HCT116 (cell line): ENCODE measurements at regions not wholly inside any gene's neighbourhood (a gene's known extent, or its start where the extent isn't known, plus 50 kb on each side); places are given as distances from the start of the nearest gene placed in this dataset.

ENCODE experiments used
- ATAC-seq: fragments of 200-7000 bp; cut with Tn5 transposase; 2 replicates; pipeline ENCODE4 v1.9.1; 2020; ENCODE audit warnings: mild to moderate bottlenecking, moderate library complexity
- BruUV-seq: library from RNA; stranded (reverse); fragments of 400-500 nt; replicated peaks from 2 replicates; lab custom pipeline; 2021; lab: Mats Ljungman, UMichigan
- CTCF ChIA-PET: fragments of 300-600 bp; sonication (Branson Sonifier 250); formaldehyde crosslinking; loops from one replicate; lab custom pipeline; 2021; ENCODE audit warnings: antibody characterized with exemption; lab: Charles Lee
- POLR2A ChIA-PET: fragments of 300-600, 350-600 bp; sonication (Branson Sonifier 250); formaldehyde crosslinking; loops from one replicate; lab custom pipeline; 2021; ENCODE audit warnings: antibody characterized with exemption; lab: Charles Lee
- RAD21 ChIA-PET, 2 experiments: fragments of 300-600 bp; sonication (Branson Sonifier 250); formaldehyde crosslinking; loops; one replicate each; lab custom pipeline; 2023; ENCODE audit warnings: low total read pairs in 2 of 2; ENCODE audit not compliant: uncharacterized antibody in 2 of 2, unreplicated experiment in 2 of 2, low non-redundant PET in 1 of 2; lab: Charles Lee
- DNase-seq: peaks from one replicate; pipeline ENCODE4 v3.0.0-alpha.2; 2010; ENCODE audit warnings: low read depth, low spot score
- H2AFZ ChIP-seq: fragments of 200-600 bp; shearing (Covaris generic), sonication (generic); 2 replicates; pipeline ENCODE4 v1.6.1; 2017; ENCODE audit warnings: low read depth, mixed run types, mixed read lengths, antibody characterized with exemption, low read length; ENCODE audit not compliant: poor library complexity, severe bottlenecking
- H3K27ac ChIP-seq: 2 replicates; pipeline ENCODE4 v1.5.1; 2012; ENCODE audit warnings: low read depth, low read length
- H3K27me3 ChIP-seq: fragments of 200-600 bp; sonication (generic); 2 replicates; pipeline ENCODE4 v1.6.1; 2016; ENCODE audit warnings: mixed run types, low read length, mixed read lengths; ENCODE audit not compliant: insufficient read depth
- H3K36me3 ChIP-seq, 2 experiments: fragments of 200-500 bp in 1 of 2; fragments of 200-600 bp in 1 of 2; sonication (Bioruptor generic) in 1 of 2; sonication (generic) in 1 of 2; 2 replicates each; pipeline versions ENCODE4 v1.5.1 to v1.6.1; 2014 to 2016; ENCODE audit warnings: low read length in 2 of 2, inconsistent platforms in 1 of 2, mixed read lengths in 1 of 2, mixed run types in 1 of 2; ENCODE audit not compliant: insufficient read depth in 2 of 2, control insufficient read depth in 1 of 2
- H3K4me1 ChIP-seq, 2 experiments: fragments of 200-600 bp in 1 of 2; sonication (generic) in 1 of 2; 2 replicates each; pipeline versions ENCODE4 v1.5.1 to v1.6.1; 2012 to 2017; ENCODE audit warnings: low read length in 2 of 2, inconsistent platforms in 1 of 2, mild to moderate bottlenecking in 1 of 2, mixed read lengths in 1 of 2, mixed run types in 1 of 2, moderate library complexity in 1 of 2; ENCODE audit not compliant: insufficient read depth in 2 of 2, control insufficient read depth in 1 of 2
- H3K4me2 ChIP-seq: fragments of 200-600 bp; sonication (generic); 2 replicates; pipeline ENCODE4 v1.6.1; 2017; ENCODE audit warnings: mixed run types, low read length, mixed read lengths
- H3K4me3 ChIP-seq, 2 experiments: fragments of 200-600 bp in 1 of 2; sonication (generic) in 1 of 2; replicated peaks in 1 of 2; 2 replicates each; pipeline ENCODE4 v1.5.1; 2011 to 2016; ENCODE audit warnings: low read length in 2 of 2, control low read depth in 1 of 2, low read depth in 1 of 2, mild to moderate bottlenecking in 1 of 2, mixed read lengths in 1 of 2, mixed run types in 1 of 2
- H3K79me2 ChIP-seq: fragments of 200-600 bp; sonication (generic); 2 replicates; pipeline ENCODE4 v1.6.1; 2017; ENCODE audit warnings: mild to moderate bottlenecking, mixed run types, low read length, moderate library complexity, mixed read lengths; ENCODE audit not compliant: insufficient read depth
- H3K9ac ChIP-seq: fragments of 200-600 bp; sonication (generic); 2 replicates; pipeline ENCODE4 v1.6.1; 2016; ENCODE audit warnings: low read length, mixed read lengths
- H3K9me2 ChIP-seq: fragments of 200-600 bp; sonication (generic), shearing (Covaris generic); 2 replicates; pipeline ENCODE4 v1.6.1; 2017; ENCODE audit warnings: mixed run types, mild to moderate bottlenecking, moderate library complexity; ENCODE audit not compliant: insufficient read depth
- H3K9me3 ChIP-seq, 2 experiments: fragments of 200-500 bp in 1 of 2; fragments of 200-600 bp in 1 of 2; sonication (Bioruptor generic) in 1 of 2; sonication (generic) in 1 of 2; 2 replicates each; pipeline ENCODE4 v1.6.1; 2014 to 2017; ENCODE audit warnings: low read length in 2 of 2, mixed read lengths in 2 of 2, inconsistent platforms in 1 of 2, low read depth in 1 of 2, mild to moderate bottlenecking in 1 of 2, mixed run types in 1 of 2, moderate library complexity in 1 of 2; ENCODE audit not compliant: control insufficient read depth in 1 of 2, insufficient read depth in 1 of 2
- H4K20me1 ChIP-seq: fragments of 200-600 bp; sonication (generic), shearing (Covaris generic); 2 replicates; pipeline ENCODE4 v1.6.1; 2017; ENCODE audit warnings: mixed run types, mild to moderate bottlenecking, moderate library complexity; ENCODE audit not compliant: insufficient read depth
- CBX3 ChIP-seq: IDR thresholded peaks from 2 replicates; pipeline ENCODE4 v1.6.1; 2012; ENCODE audit warnings: low read depth
- CEBPB ChIP-seq: IDR thresholded peaks from 2 replicates; pipeline ENCODE4 v1.6.1; 2012; ENCODE audit warnings: low read depth
- EGR1 ChIP-seq: IDR thresholded peaks from 2 replicates; pipeline ENCODE4 v1.6.1; 2012; ENCODE audit warnings: low read depth
- EZH2 ChIP-seq: fragments of 200-600 bp; sonication (generic); IDR thresholded peaks from 2 replicates; pipeline ENCODE4 v1.6.1; 2017; ENCODE audit warnings: antibody characterized with exemption, mixed run types
- EZH2phosphoT487 ChIP-seq: fragments of 200-600 bp; IDR thresholded peaks from 2 replicates; pipeline ENCODE4 v1.6.1; 2018; ENCODE audit warnings: antibody characterized with exemption, borderline replicate concordance
- FOSL1 ChIP-seq: IDR thresholded peaks from 2 replicates; pipeline ENCODE4 v1.6.1; 2012; ENCODE audit warnings: low read depth
- JUND ChIP-seq: IDR thresholded peaks from 2 replicates; pipeline ENCODE4 v1.6.1; 2012
- POLR2A ChIP-seq: IDR thresholded peaks from 2 replicates; pipeline ENCODE4 v1.7.0; 2011; ENCODE audit warnings: borderline replicate concordance; ENCODE audit not compliant: insufficient read depth, insufficient read length; ENCODE audit errors: extremely low read depth
- POLR2AphosphoS5 ChIP-seq: IDR thresholded peaks from 2 replicates; pipeline ENCODE4 v1.6.1; 2011; ENCODE audit warnings: mild to moderate bottlenecking, low read depth, low read length, moderate library complexity
- RAD21 ChIP-seq: IDR thresholded peaks from 2 replicates; pipeline ENCODE4 v1.6.1; 2012; ENCODE audit warnings: low read depth, mild to moderate bottlenecking
- SIN3A ChIP-seq: IDR thresholded peaks from 2 replicates; pipeline ENCODE4 v1.6.1; 2012; ENCODE audit warnings: low read depth
- SRF ChIP-seq: IDR thresholded peaks from 2 replicates; pipeline ENCODE4 v1.6.1; 2012; ENCODE audit warnings: low read depth
- TCF7L2 ChIP-seq: IDR thresholded peaks from 2 replicates; pipeline ENCODE4 v1.7.0; 2011; ENCODE audit warnings: borderline replicate concordance, inconsistent platforms; ENCODE audit not compliant: insufficient read depth, insufficient read length; ENCODE audit errors: extremely low read depth
- ZFX ChIP-seq: fragments of 450-650 bp; IDR thresholded peaks from 2 replicates; pipeline ENCODE4 v1.6.1; 2017
- ZNF274 ChIP-seq: fragments of 200-500 bp; sonication (Bioruptor generic); IDR thresholded peaks from 2 replicates; pipeline ENCODE4 v1.6.1; 2014; ENCODE audit warnings: mild to moderate bottlenecking, low read depth, low read length, inconsistent platforms
- intact Hi-C: fragments of 100-400 bp; cut with micrococcal nuclease; formaldehyde crosslinking; loops from 2 replicates; pipeline ENCODE4 v1.10.0; 2022
- TF ChIP-seq, protein P1 (sequence below): IDR thresholded peaks from 2 replicates; pipeline ENCODE4 v1.6.1; 2012
- TF ChIP-seq, protein P2 (sequence below): IDR thresholded peaks from 2 replicates; pipeline ENCODE4 v1.6.1; 2011; ENCODE audit warnings: mild to moderate bottlenecking, low read length, moderate library complexity; ENCODE audit not compliant: insufficient replicate concordance; ENCODE audit errors: extremely low read depth
- TF ChIP-seq, protein P3 (sequence below): IDR thresholded peaks from 2 replicates; pipeline ENCODE4 v1.6.1; 2012

DNA sequence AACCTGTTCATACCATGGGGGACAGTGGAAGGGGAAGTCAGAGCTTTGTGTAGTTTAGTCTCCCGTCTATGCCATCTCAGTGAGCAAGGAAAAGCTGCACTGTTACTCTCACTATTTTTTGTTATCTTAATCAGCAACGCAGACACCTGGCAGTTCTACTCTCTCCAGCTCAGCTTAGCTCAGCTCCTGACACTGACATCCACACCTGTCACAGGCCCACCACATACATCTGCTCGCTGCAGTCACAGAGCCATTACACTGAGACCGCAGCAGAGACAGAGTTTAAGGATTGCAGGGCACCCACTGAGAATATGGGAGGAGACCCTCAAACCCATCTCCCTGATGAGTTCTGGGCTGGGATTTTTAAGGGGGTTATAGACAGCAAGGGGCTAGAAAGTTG lies 257.3 kb upstream of the AKR1E2 start:
- no peaks in the 10 kb centered on the region for H3K79me2 ChIP-seq
- H3K27ac ChIP-seq = no peak overlapping the region
- H3K4me2 ChIP-seq = no peak overlapping the region
- no peak overlapping the region for H2AFZ ChIP-seq
- POLR2A ChIA-PET = no interaction called here
- ATAC-seq = no peak
- DNase-seq = no peak
- no peaks in the 10 kb centered on the region for H3K27me3 ChIP-seq
- H3K4me3 ChIP-seq = no peak overlapping the region
- no TSS peak for BruUV-seq
- H3K36me3 ChIP-seq = no peaks in the 10 kb centered on the region
- H4K20me1 ChIP-seq = no peaks in the 10 kb centered on the region
- no peaks in the 10 kb centered on the region for H3K4me1 ChIP-seq
- H3K9me3 ChIP-seq = no peaks in the 10 kb centered on the region
- intact Hi-C loops = no loop called here
- H3K9ac ChIP-seq = no peak overlapping the region
- RAD21 ChIA-PET = no interaction called here
- TF ChIP-seq POLR2AphosphoS5 (no peak), SRF (no peak)
- no peaks in the 10 kb centered on the region for H3K9me2 ChIP-seq
- CTCF ChIA-PET = no interaction called here

DNA sequence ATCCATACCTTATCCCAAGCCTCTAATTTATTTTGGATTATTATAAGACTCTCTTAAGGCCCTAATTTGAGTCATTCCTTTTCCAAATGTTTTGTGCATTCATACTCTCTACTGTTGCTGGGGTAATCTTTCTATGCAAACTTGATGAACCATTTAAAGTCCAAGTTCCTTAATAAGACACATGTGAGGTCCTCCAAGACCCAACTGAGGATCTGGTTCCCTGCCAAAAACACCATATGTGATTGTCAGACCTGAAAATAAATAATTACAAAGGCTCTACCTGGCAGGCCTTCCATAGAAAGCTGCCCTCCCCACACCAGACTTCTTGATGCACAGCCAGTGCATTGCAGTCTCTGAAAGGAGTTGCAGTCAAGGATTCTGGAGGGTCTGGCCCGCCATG lies 257.9 kb upstream of the AKR1E2 start:
- BruUV-seq = no TSS peak
- Histone ChIP-seq H3K4me1 (no peaks in the 10 kb centered on the region), H3K9ac (no peak overlapping the region), H2AFZ (no peak overlapping the region), H3K9me3 (no peaks in the 10 kb centered on the region), H3K36me3 (no peaks in the 10 kb centered on the region), H3K4me3 (no peak overlapping the region), H3K4me2 (no peak overlapping the region), H3K79me2 (no peaks in the 10 kb centered on the region), H3K9me2 (no peaks in the 10 kb centered on the region), H4K20me1 (no peaks in the 10 kb centered on the region), H3K27ac (no peak overlapping the region), H3K27me3 (no peaks in the 10 kb centered on the region)
- CTCF ChIA-PET = no interaction called here
- TF ChIP-seq JUND (no peak), EGR1 (no peak), SIN3A (no peak), EZH2 (no peak), EZH2phosphoT487 (no peak), CBX3 (no peak), POLR2A (no peak), POLR2AphosphoS5 (no peak), ZFX (no peak), ZNF274 (no peak), FOSL1 (no peak), TCF7L2 (no peak), CEBPB (no peak), RAD21 (no peak)
- TF ChIP-seq, protein P1, sequence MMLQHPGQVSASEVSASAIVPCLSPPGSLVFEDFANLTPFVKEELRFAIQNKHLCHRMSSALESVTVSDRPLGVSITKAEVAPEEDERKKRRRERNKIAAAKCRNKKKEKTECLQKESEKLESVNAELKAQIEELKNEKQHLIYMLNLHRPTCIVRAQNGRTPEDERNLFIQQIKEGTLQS = no peak
- TF ChIP-seq, protein P2, sequence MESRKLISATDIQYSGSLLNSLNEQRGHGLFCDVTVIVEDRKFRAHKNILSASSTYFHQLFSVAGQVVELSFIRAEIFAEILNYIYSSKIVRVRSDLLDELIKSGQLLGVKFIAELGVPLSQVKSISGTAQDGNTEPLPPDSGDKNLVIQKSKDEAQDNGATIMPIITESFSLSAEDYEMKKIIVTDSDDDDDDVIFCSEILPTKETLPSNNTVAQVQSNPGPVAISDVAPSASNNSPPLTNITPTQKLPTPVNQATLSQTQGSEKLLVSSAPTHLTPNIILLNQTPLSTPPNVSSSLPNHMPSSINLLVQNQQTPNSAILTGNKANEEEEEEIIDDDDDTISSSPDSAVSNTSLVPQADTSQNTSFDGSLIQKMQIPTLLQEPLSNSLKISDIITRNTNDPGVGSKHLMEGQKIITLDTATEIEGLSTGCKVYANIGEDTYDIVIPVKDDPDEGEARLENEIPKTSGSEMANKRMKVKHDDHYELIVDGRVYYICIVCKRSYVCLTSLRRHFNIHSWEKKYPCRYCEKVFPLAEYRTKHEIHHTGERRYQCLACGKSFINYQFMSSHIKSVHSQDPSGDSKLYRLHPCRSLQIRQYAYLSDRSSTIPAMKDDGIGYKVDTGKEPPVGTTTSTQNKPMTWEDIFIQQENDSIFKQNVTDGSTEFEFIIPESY = no peak
- TF ChIP-seq, protein P3, sequence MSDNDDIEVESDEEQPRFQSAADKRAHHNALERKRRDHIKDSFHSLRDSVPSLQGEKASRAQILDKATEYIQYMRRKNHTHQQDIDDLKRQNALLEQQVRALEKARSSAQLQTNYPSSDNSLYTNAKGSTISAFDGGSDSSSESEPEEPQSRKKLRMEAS = no peak
- intact Hi-C loops = no loop called here
- RAD21 ChIA-PET = no interaction called here
- ATAC-seq (no peak), DNase-seq (no peak)
- POLR2A ChIA-PET = no interaction called here
